ENCODE measurements at regions not wholly inside any gene's neighbourhood (a gene's known extent, or its start where the extent isn't known, plus 50 kb on each side); places are given as distances from the start of the nearest gene placed in this dataset.

GRCh38 chr15:91535856-91536500 lies 317.5 kb upstream of the SLCO3A1 start:
- in situ Hi-C loops (cut with HindIII; ENCODE audit: low pct_unique_long_range_greater_than_20kb, low sequenced_read_pairs) = no loop called here
- no peak for TF ChIP-seq JUND (IDR thresholded peaks at IDR 0.05; ENCODE audit: low read depth)
- no peak for DNase-seq (ENCODE audit: low read depth in 1 of 2, low spot score in 1 of 2)

- DNase-seq (ENCODE audit: low read depth in 1 of 2, low spot score in 1 of 2) = no peak
- in situ Hi-C loops (cut with HindIII; ENCODE audit: low pct_unique_long_range_greater_than_20kb, low sequenced_read_pairs) = no loop called here
- TF ChIP-seq JUND (IDR thresholded peaks at IDR 0.05; ENCODE audit: low read depth) = no peak
Observed at GRCh38 chr15:91537856-91538255, 315.7 kb upstream of the SLCO3A1 start.

- no peak for DNase-seq (ENCODE audit: low read depth in 1 of 2, low spot score in 1 of 2)
- no peak for TF ChIP-seq JUND (IDR thresholded peaks at IDR 0.05; ENCODE audit: low read depth)
- in situ Hi-C loops (cut with HindIII; ENCODE audit: low pct_unique_long_range_greater_than_20kb, low sequenced_read_pairs) = no loop called here
Observed at GRCh38 chr15:91538782-91539181, 314.7 kb upstream of the SLCO3A1 start.

- in situ Hi-C loops (cut with HindIII; ENCODE audit: low pct_unique_long_range_greater_than_20kb, low sequenced_read_pairs) = no loop called here
- TF ChIP-seq JUND (IDR thresholded peaks at IDR 0.05; ENCODE audit: low read depth) = no peak
- no peak for DNase-seq (ENCODE audit: low read depth in 1 of 2, low spot score in 1 of 2)
Observed at GRCh38 chr15:91541286-91541685, 312.2 kb upstream of the SLCO3A1 start.

GRCh38 chr15:91542226-91542625 lies 311.3 kb upstream of the SLCO3A1 start:
- no peak for DNase-seq (ENCODE audit: low read depth in 1 of 2, low spot score in 1 of 2)
- in situ Hi-C loops (cut with HindIII; ENCODE audit: low pct_unique_long_range_greater_than_20kb, low sequenced_read_pairs) = no loop called here
- TF ChIP-seq JUND (IDR thresholded peaks at IDR 0.05; ENCODE audit: low read depth) = no peak

- TF ChIP-seq JUND (IDR thresholded peaks at IDR 0.05; ENCODE audit: low read depth) = no peak
- in situ Hi-C loops (cut with HindIII; ENCODE audit: low pct_unique_long_range_greater_than_20kb, low sequenced_read_pairs) = no loop called here
- no peak for DNase-seq (ENCODE audit: low read depth in 1 of 2, low spot score in 1 of 2)
Observed at GRCh38 chr15:91547356-91547755, 306.2 kb upstream of the SLCO3A1 start.

- no peak for TF ChIP-seq JUND (IDR thresholded peaks at IDR 0.05; ENCODE audit: low read depth)
- in situ Hi-C loops (cut with HindIII; ENCODE audit: low pct_unique_long_range_greater_than_20kb, low sequenced_read_pairs) = no loop called here
- DNase-seq (ENCODE audit: low read depth in 1 of 2, low spot score in 1 of 2) = no peak
Observed at GRCh38 chr15:91548549-91548948, 305.0 kb upstream of the SLCO3A1 start.

- TF ChIP-seq JUND (IDR thresholded peaks at IDR 0.05; ENCODE audit: low read depth) = no peak
- in situ Hi-C loops (cut with HindIII; ENCODE audit: low pct_unique_long_range_greater_than_20kb, low sequenced_read_pairs) = no loop called here
- DNase-seq (ENCODE audit: low read depth in 1 of 2, low spot score in 1 of 2) = no peak
Observed at GRCh38 chr15:91549581-91549980, 303.9 kb upstream of the SLCO3A1 start.

- in situ Hi-C loops (cut with HindIII; ENCODE audit: low pct_unique_long_range_greater_than_20kb, low sequenced_read_pairs) = no loop called here
- DNase-seq (ENCODE audit: low read depth in 1 of 2, low spot score in 1 of 2) = no peak
- TF ChIP-seq JUND (IDR thresholded peaks at IDR 0.05; ENCODE audit: low read depth) = no peak
Observed at GRCh38 chr15:91552555-91552954, 301.0 kb upstream of the SLCO3A1 start.

GRCh38 chr15:91553196-91553854 lies 300.2 kb upstream of the SLCO3A1 start:
- in situ Hi-C loops (cut with HindIII; ENCODE audit: low pct_unique_long_range_greater_than_20kb, low sequenced_read_pairs) = no loop called here
- DNase-seq (ENCODE audit: low read depth in 1 of 2, low spot score in 1 of 2) = no peak
- no peak for TF ChIP-seq JUND (IDR thresholded peaks at IDR 0.05; ENCODE audit: low read depth)

GRCh38 chr15:91555312-91555711 lies 298.2 kb upstream of the SLCO3A1 start:
- no peak for DNase-seq (ENCODE audit: low read depth in 1 of 2, low spot score in 1 of 2)

GRCh38 chr15:91556926-91557325 lies 296.6 kb upstream of the SLCO3A1 start:
- DNase-seq (ENCODE audit: low read depth in 1 of 2, low spot score in 1 of 2) = no peak
- in situ Hi-C loops (cut with HindIII; ENCODE audit: low pct_unique_long_range_greater_than_20kb, low sequenced_read_pairs) = no loop called here
- no peak for TF ChIP-seq JUND (IDR thresholded peaks at IDR 0.05; ENCODE audit: low read depth)

More at GRCh38 chr15:91555312-91555711, 298.2 kb upstream of the SLCO3A1 start:
- in situ Hi-C loops (cut with HindIII; ENCODE audit: low pct_unique_long_range_greater_than_20kb, low sequenced_read_pairs) = no loop called here
- TF ChIP-seq JUND (IDR thresholded peaks at IDR 0.05; ENCODE audit: low read depth) = no peak

- in situ Hi-C loops (cut with HindIII; ENCODE audit: low pct_unique_long_range_greater_than_20kb, low sequenced_read_pairs) = no loop called here
- no peak for TF ChIP-seq JUND (IDR thresholded peaks at IDR 0.05; ENCODE audit: low read depth)
- no peak for DNase-seq (ENCODE audit: low read depth in 1 of 2, low spot score in 1 of 2)
Observed at GRCh38 chr15:91559066-91559465, 294.4 kb upstream of the SLCO3A1 start.
